CMK (cell line): ENCODE measurements at regions not wholly inside any gene's neighbourhood (a gene's known extent, or its start where the extent isn't known, plus 50 kb on each side); places are given as distances from the start of the nearest gene placed in this dataset.
"Not testable (repeated sequence)": the region's sequence is repeated elsewhere in the genome, so short reads cannot be mapped to it uniquely, and the experiment has no call there.

Experiments used
- DNase-seq: peaks from one replicate; pipeline ENCODE4 v3.0.0-alpha.2; 2010; ENCODE audit warnings: low read depth

GRCh38 chr10:4635883-4636282 is 190.1 kb upstream of the AKR1E2 start:
- DNase-seq = no peak

DNA sequence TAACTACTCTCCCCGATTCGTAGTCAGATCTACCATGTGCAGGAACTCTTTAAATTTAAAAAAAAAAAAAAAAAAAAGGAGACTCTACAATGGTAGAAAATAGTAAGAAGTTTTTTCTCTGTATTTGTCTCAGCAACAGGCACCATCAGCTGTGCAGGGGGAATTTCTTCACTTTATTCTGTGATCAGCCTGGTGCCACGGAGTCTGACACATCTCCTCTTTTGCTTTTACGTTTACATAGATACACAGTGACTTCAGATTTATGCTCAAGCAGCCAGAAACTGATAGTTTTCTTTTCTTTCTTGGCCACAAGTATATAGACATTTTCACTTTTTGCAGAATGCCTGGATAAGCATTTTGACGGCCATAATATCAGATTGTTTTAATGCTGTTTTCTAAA is 190.6 kb upstream of the AKR1E2 start:
- DNase-seq = no peak

DNA sequence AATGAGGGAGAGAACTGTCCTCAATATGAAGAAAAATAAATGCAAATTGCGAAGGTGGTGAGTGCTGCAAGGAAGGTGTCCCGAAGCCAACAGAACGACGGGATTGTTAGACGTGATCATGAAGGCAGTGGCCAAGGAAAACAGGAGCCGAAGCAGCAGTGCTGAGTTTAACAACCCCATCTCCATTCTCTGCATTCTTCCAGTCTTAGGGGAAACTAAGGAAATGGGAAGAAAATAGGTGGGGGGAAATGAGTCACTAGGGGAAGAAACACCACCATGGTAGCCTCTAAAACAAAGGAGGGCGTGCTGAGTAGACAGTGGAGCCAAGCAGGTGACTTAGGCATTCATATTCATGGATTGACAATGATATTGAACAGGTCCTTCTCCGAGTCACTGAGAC is 192.2 kb upstream of the AKR1E2 start:
- no peak for DNase-seq

GRCh38 chr10:4633186-4633585 is 192.8 kb upstream of the AKR1E2 start:
- DNase-seq = no peak

DNA sequence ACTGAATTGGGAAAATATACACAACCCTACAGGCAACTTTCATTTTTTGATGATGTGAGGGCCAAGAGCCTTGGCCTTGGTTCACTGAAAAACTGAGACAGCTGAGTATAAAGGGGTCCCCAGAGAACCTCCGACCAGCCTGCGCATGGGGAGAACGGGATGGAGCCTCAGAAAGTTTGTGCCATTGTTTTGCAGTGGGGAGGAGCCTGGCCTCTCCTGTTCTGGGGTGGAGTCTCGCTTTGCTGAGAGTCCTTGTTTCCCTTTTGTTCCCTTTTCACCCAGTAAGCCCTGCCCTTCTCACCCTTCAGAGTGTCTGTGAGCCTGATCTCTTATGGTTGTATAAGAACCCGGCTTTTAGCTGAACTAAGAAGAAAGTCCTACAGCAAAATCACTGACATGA is 193.2 kb upstream of the AKR1E2 start:
- DNase-seq = no peak

- no peak for DNase-seq
Observed at GRCh38 chr10:4626919-4627318, 199.1 kb upstream of the AKR1E2 start.

- no peak for DNase-seq
Observed at GRCh38 chr10:4623757-4624420, 202.1 kb upstream of the AKR1E2 start.

DNA sequence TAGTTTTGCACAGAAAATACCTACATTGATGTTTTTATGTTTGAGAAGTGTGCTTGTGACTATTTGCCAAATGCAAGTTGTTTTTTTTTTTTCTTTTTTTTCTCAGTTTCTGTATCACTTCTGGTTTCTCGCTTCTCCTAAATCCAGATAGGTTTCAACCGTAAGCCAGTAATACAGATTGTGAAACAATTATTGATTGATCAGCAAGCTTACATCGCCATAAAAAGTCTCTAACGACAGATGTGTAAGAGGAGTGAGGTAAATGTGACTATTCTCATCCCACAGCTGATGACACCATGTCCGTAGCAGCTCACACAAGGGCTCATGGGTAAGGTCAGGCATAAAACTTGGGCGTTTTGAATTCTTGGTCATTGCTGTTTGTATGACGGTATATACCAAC is 202.8 kb upstream of the AKR1E2 start:
- DNase-seq = no peak

DNA sequence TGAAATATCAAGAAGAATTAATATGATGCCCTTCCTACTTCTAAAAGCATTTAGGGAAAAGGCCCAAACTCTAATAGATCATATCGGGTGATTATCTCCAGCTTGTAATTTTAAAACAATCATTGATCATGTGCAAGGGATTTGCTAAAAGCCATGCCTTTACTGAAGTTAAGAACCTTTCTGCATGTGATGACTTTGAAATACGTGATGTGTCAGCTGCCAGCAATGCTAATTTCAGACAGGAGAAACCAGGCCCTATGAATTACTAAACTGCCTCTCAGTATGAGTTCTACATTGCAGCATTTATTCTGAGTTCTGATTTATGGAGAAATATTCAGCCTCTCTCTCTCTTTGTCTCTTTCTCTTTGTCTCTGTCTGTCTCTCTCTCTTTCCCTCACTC is 203.6 kb upstream of the AKR1E2 start:
- no peak for DNase-seq

DNA sequence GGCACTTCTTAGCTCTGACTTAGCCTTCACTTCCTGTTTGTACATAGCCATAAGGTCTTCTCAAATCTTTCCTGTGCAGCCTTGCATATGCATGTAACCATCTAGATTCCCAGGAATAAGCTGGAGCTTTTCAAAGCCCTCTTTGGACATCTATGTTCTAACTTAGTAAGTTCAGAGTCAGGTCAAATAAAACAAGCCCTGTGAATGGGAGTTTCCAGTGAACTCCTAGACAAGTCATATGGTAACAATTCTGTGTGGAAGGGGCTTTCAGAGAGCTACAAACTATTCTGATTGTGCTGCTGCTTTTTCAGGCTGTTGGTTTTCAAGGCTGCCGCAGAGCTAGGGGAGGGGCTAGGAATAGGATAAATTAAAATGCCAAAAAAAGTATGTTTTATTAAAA is 208.4 kb upstream of the AKR1E2 start:
- DNase-seq = no peak

- DNase-seq = no peak
Observed at GRCh38 chr10:4615042-4615441, 211.0 kb upstream of the AKR1E2 start.

DNA sequence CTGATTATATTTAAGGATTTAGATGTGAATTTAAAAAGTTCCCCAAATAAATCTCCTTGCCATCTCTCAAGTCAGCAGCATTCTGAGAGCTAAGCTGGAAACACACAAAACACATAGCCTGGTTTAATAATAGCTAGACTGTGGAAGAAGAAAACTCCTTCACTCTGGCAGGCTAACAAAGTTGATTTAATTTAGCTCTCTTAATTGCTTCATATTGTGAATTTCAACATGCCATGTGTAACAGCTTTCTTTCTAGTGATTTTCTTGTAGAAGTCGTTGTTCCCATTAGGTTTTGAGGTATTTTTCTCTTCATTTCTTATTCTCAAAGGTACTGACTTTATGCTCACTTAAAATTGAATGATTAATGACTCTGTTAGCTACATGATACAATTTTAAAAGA is 216.8 kb upstream of the AKR1E2 start:
- DNase-seq = no peak

- DNase-seq = no peak
Observed at GRCh38 chr10:4607681-4608080, 218.3 kb upstream of the AKR1E2 start.

GRCh38 chr10:4606856-4607636 is 219.0 kb upstream of the AKR1E2 start:
- no peak for DNase-seq

DNA sequence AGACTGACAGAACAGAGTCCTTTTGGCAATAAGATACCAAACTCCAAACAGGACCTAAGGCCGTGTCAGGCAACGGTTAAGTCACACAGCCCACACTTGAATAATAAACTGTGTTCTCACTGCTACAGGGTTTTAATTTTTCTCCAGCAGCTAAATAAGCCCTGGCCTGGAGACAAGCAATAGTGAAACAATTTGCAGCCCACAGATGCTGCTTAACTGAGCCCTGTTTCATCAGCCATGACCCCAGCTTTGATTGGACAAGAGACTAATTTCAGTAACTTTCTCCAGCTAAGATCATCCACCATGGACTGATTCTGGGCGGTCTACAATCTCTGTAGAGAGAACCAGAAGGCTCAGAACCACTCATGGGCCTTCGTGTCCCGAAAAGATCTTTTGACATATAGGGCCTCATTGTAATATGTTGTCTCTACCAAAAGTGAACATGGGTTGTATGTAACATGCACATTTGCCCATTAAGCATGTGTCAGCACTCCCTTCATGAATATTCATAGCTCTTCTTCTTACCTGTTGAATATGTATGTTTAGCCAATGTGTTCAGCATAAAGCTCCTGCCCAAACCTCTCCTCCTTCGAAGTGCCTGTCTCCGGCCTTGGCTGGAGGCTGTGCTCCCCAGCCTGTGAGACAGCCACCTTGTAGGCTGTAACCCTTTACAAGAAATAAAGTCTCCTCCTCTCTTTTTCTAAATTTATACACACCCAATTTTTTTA is 223.1 kb upstream of the AKR1E2 start:
- no peak for DNase-seq

DNA sequence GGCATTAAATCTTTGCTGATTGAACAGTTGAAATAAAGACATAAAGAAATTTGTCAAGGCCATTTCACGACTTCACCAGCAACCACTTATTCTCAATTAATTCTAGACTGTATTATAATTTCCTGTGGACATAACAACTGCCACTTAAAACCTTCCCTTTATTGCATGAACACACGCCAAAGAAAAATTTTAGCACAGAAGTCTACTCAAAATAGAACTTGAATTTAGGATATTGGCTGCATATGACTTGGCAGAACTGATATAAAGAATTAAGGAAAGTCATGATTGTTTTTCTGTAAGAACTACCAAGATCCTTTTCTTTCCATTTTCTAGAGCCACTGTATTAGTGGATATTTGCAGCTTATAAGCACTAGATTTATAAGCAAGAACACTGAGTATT is 226.5 kb upstream of the AKR1E2 start:
- DNase-seq = no peak

GRCh38 chr10:4597898-4598297 is 228.1 kb upstream of the AKR1E2 start:
- DNase-seq = not testable (repeated sequence)

- no peak for DNase-seq
Observed at GRCh38 chr10:4596951-4597350, 229.1 kb upstream of the AKR1E2 start.

DNA sequence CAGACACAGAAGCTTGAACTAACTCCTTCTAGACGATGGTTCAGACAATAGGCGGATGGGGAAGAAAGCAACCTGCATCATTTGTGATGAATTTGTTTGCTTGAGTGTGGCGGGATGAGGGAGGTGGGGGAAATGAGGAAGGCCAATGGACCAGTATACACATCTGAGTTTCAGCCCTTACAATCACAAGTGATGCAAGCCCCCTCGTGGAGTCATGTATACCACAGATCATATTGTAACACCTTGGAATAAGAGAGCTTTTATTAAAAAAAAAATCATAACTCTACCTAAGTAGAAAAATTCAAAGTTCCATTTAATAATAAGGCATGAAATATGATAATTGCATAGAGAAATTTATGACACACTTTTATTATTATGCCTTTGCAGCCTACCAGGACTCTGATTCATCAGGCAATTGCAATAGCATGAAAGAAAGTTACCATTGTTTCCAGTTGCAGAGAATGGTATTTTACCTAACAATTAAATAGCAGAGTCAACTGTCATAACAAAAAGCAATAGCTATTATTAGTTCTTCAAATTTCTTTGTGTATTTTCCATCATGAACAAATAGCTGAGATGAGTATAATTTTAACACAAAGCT is 230.2 kb upstream of the AKR1E2 start:
- no peak for DNase-seq

- DNase-seq = no peak
Observed at GRCh38 chr10:4590807-4591206, 235.2 kb upstream of the AKR1E2 start.

DNA sequence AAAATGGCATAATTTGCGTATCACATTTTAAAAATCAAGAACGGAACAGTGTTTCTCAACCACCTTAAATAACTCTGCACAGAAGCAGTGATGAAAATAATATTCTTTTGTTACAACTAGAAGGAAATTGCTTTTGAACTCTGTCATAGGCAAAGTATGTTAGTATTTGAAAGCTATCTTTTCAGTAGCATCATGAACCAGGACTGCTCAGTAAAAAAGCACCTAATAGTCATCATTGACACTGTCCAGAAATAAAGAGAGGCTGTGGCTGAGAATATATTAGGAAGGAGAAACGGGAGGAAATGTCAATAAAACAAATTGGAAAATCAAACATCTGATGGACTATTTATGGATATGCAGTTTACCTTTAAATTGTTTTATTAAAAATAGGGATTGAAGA is 237.2 kb upstream of the AKR1E2 start:
- no peak for DNase-seq

DNA sequence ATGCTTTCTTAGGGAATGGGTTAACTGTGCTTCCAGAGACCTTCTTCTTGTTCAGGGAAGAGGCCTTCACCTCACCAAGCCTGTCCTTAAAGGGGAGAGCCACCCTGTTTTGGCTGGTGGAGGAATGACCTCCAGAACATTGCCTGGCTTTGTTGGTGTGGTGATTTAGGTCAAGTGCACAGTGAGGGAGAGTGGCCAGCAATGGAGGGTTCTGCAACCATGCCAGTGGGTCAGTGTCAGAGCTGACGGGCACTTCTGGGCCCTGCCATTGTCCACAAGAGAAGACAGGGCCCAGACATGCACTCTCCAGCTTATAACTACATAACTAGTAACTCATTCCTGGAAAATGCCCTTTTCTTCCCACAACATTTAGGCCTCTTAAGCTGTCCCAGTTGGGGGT is 238.5 kb upstream of the AKR1E2 start:
- no peak for DNase-seq

- no peak for DNase-seq
Observed at GRCh38 chr10:4586776-4587175, 239.2 kb upstream of the AKR1E2 start.
